ENCODE measurements at regions not wholly inside any gene's neighbourhood (a gene's known extent, or its start where the extent isn't known, plus 50 kb on each side); places are given as distances from the start of the nearest gene placed in this dataset.

- peak in 2 of 4 donors; percentile 49 to 62 for ATAC-seq
- intact Hi-C loops (cut with DNase I), result no loop called here
- Histone ChIP-seq H3K4me1 (no peaks in the 10 kb centered on the region), H3K27ac (no peak overlapping the region), H3K4me3 (no peak overlapping the region), H3K36me3 (no peaks in the 10 kb centered on the region), H3K27me3 (no peaks in the 10 kb centered on the region), H3K9me3 (no peaks in the 10 kb centered on the region)
- TF ChIP-seq CTCF (IDR thresholded peaks at IDR 0.05), result no peak
- 47 to 50% methylated on average over 6 of the region's 6 CpGs for WGBS, 2 donors
- no peak for DNase-seq
- FAIRE-seq, result no peak
Measured at GRCh38 chr1:90201467-90202358, 206.8 kb downstream of the ZNF326 start.

GRCh38 chr1:90200646-90201205 lies 205.8 kb downstream of the ZNF326 start:
- no peak for DNase-seq
- 52 to 62% methylated on average over 5 of the region's 5 CpGs for WGBS, 2 donors
- H3K9me3 ChIP-seq, result no peaks in the 10 kb centered on the region
- ATAC-seq, result no peak
- no peaks in the 10 kb centered on the region for H3K27me3 ChIP-seq
- intact Hi-C loops (cut with DNase I), result no loop called here
- H3K27ac ChIP-seq, result no peak overlapping the region
- TF ChIP-seq CTCF (IDR thresholded peaks at IDR 0.05), result no peak
- no peak for FAIRE-seq
- no peak overlapping the region for H3K4me3 ChIP-seq
- no peaks in the 10 kb centered on the region for H3K4me1 ChIP-seq
- H3K36me3 ChIP-seq, result no peaks in the 10 kb centered on the region

GRCh38 chr1:90198616-90199332 lies 203.9 kb downstream of the ZNF326 start:
- TF ChIP-seq CTCF (IDR thresholded peaks at IDR 0.05), result no peak
- H3K9me3 ChIP-seq, result no peaks in the 10 kb centered on the region
- FAIRE-seq (no peak), ATAC-seq (no peak), DNase-seq (no peak)
- no peak overlapping the region for H3K4me3 ChIP-seq
- no peaks in the 10 kb centered on the region for H3K36me3 ChIP-seq
- WGBS, 2 donors, result 33 to 36% methylated on average over 13 of the region's 13 CpGs
- intact Hi-C loops (cut with DNase I), result no loop called here
- no peak overlapping the region for H3K27ac ChIP-seq
- H3K4me1 ChIP-seq, result no peaks in the 10 kb centered on the region
- no peaks in the 10 kb centered on the region for H3K27me3 ChIP-seq

- intact Hi-C loops (cut with DNase I), result no loop called here
Measured at GRCh38 chr1:90193116-90193515, 198.2 kb downstream of the ZNF326 start.

More at GRCh38 chr1:90193116-90193515, 198.2 kb downstream of the ZNF326 start:
- TF ChIP-seq CTCF (IDR thresholded peaks at IDR 0.05), result no peak
- no peak for ATAC-seq
- Histone ChIP-seq H3K36me3 (no peaks in the 10 kb centered on the region), H3K4me1 (no peaks in the 10 kb centered on the region), H3K27ac (no peak overlapping the region), H3K9me3 (no peaks in the 10 kb centered on the region), H3K27me3 (no peaks in the 10 kb centered on the region), H3K4me3 (no peak overlapping the region)
- FAIRE-seq, result no peak
- DNase-seq, result no peak
- 75 to 86% methylated on average over 6 of the region's 6 CpGs for WGBS, 2 donors

All from pancreas (tissue), 10 donors.